DLD1 (cell line): ENCODE measurements at regions not wholly inside any gene's neighbourhood (a gene's known extent, or its start where the extent isn't known, plus 50 kb on each side); places are given as distances from the start of the nearest gene placed in this dataset.
"Not testable (repeated sequence)": the region's sequence is repeated elsewhere in the genome, so short reads cannot be mapped to it uniquely, and the experiment has no call there.

Experiments used
- in situ Hi-C: cut with HindIII; loops from 2 replicates; pipeline ENCODE4 v1.10.0; 2017; ENCODE audit warnings: low sequenced_read_pairs

DNA sequence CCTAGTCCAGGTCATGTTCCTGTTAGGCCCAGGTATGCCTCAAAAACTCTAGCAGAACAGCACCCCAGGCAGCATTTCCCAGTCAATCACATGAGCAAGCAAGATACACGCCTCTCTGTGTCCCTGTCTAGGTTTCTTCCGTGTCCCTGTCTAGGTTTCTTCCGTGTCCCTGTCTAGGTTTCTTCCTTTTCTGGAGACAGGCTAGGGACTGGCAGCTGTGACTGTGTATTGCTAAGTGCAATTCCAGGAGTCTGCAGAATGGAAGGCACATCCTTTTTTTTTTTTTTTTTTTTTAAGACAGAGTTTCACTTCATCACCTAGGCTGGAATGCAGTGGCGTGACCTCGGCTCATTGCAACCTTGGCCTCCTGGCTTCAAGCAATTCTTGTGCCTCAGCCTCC, 77.6 kb downstream of the SETD4 start:
- in situ Hi-C loops = no loop called here

DNA sequence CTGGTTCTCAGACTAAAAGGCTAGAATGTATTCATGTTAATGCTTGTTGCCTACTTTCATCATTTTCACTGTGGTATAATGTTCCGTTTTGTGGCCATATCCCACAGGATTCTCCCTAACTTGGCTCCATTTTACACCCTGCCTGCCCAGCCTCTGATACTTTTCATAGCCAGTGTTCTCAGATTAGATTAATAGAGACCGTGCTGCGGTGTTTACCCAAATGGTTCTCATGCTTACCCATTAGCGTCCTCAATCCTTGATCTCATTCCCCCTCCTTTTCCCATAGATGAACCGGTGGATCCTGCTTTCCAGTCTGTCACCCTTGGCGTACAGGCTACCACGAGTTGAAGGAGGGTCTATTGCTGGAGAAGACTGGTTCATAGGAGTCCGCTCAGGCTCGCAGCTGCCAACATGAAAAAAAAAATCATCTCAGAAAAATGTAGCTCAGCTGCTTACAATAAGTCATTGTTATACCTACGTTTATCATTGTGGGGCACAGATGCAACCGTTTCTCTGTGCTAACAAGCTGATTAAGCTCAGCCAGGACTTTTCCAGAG, 78.7 kb downstream of the SETD4 start:
- in situ Hi-C loops = no loop called here

DNA sequence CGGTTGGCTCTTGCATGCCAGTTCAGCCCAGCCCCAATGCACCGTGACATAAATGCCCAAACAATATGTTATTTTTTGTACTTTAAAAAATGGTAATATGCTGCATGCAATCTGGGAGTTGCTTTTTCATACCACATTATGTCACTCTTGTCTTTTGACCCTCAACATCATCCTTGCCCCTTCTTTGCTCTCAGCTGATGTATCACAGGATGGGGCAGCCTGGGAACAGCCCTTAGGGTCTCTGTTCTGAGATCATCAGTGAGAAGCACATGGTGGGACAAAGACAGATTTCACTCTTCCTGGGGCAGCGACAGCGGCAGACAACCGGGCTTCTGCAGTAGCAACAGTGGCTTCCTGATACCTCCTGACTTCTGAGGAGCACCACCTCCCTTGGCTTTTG, 79.5 kb downstream of the SETD4 start:
- in situ Hi-C loops = no loop called here

DNA sequence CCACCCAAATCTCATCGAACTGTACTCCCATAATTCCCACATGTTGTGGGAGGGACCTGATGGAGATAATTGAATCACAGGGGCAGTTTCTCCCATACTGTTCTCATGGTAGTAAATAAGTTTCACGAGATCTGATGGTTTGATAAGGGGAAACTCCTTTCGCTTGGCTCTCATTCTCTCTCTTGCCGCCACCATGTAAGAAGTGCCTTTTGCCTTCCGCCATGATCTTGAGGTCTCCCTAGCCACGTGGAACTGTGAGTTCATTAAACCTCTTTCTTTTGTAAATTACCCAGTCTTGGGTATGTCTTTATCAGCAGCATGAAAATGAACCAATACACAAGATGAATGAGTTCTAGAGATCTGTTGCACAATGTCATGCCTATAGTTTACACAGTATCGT, 82.5 kb downstream of the SETD4 start:
- in situ Hi-C loops = not testable (repeated sequence)

DNA sequence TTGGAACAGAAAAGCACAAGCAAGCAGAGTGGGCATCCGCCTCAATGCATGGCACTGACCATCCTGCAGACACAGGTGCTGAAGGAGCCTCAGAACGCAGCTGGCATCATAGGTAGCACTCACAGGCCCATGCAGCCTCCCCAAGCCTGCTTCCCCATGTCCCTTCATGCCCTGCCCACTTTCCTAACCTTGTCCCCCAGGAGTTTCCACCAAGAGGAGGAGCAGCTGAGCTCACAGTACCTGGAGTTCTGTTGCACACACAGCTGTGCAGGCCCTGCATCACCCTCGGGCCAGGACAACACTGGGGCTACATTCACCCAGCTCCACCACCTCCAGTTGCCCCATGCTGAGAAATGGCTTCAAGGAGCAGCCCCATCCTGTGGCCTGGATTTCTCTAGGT, 83.4 kb downstream of the SETD4 start:
- in situ Hi-C loops = no loop called here

DNA sequence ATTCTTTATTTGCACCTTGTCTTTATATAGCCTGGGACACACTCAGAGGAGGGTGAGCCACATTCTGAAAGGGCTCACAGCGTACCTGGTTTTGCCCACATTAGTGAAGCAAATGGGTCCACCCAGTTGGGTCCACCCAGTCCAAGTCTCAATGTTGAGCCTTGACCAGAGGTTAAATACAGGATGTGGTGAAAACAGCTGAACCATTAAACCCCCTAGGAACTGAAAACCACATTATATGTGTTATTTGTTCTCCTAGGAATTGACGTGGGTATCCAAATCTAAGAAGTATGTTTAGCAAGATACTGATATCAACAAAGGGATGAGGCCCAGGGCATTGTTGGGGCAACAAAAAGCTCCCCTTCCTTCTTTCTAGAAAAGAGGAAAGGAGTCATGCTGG, 83.8 kb downstream of the SETD4 start:
- in situ Hi-C loops = no loop called here

DNA sequence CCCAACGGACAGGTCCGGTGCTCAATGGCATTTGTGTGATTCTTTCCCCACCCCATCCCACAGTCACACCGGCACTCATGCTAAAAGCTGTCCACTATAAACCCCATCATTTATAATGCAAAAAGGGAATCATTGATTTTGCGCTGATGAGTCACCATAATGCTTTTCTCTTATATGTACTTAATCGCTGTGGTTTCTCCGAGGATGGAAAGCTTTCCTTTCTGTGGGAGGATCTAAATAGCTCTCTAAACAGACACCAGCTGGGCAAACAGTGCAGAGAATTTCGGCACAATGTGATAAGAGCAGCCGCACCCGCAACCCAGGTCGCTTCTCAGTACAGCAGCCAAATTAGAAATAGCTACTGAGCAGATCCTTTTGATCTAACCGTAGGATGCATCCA, 85.6 kb downstream of the SETD4 start:
- in situ Hi-C loops = no loop called here

DNA sequence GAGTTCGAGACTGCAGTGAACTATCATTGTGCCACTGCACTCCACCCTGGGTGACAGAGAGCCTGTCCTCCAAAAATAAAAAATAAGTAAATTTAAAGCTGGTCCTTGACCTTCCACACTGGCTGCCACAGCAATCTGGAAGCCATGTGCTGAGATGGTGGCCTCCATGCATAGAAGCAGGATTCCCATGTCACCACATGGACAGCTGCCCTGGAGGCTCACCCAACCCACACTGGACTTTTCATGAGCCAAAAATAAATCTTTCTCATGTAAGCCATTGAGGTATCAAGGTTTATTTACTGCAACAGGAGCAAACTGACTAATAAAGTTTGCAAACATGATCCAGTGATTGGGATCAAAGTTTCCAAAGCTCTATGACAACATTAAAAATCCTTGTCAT, 88.5 kb downstream of the SETD4 start:
- in situ Hi-C loops = no loop called here

DNA sequence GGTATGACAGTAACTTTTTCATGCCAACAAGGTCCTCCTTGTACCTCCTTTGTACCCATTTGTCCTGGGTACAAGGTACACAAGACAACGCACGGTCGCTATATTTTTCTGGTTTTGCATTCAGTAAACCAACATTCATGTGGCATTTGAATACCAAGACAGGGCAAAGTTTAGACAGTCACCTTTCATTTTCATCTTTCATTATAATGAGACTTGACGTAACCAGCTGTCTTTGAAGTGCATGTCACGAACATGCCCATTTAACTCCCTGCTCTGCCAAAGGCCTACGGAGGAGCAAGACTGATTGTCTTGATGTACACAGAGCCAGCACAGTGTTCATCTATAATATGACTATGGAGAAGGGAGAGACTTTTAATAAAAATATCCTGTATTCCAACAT, 91.0 kb downstream of the SETD4 start:
- in situ Hi-C loops = no loop called here

DNA sequence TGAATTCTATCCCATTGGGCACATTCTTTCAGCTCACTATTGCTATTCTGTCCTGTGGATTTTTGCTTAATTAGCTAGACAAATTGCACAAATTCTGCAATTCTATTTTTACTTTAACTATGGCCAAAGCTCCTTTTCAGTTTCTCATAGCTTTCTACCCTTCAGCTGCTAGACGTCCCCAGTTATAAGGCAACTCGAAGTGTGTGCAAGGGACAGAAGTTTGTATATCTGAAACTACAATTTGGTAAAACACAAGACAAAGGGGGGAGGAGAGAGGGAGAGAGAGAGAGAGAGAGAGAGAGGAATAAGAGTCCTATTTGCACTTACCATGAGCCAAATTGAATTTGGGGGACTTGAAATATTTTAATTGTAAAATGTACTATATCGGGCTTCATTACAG, 91.8 kb downstream of the SETD4 start:
- in situ Hi-C loops = no loop called here

DNA sequence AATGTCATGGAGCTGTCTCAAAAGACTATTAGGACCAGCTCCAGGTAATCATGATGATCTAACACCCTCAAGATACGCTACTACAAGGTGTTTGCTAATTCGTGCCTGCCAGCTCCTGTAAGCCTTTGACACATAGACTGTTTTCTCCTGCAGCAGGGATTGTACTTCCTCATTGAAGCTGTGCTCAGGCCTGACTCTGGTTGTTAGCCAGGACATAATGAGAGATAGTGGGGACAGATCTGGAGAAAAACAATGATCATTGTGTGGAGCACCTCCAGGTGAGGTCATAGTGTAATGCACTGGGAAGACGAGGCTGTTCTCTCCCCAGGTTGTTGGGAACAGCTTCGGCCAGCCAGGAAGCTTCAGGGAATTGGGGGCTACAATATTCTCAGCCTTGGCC, 94.6 kb downstream of the SETD4 start:
- in situ Hi-C loops = no loop called here

DNA sequence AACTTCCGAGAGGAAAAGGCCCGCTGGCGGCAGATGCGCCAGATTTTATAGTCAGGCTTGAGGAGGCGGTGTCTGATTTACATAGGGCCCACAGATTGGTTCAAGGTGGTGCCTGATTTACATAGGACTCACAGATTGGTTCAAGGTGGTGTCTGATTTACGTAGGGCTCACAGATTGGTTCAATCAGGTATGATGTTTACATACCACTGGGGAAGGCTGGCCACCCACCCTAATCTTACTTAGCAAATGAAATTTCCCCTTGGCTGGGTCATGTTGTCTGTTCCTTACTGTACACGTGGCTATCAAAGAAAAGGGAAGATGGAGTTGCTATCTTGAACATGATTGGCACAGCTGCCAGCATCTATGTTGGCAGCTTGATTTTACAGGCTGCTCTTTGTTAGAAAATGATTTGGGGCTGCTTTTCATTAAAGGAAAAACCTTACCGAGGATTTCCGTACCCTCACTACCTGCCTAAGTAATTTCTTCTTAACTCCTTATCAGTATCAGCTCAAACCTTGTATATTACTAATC, 96.3 kb downstream of the SETD4 start:
- in situ Hi-C loops = no loop called here

DNA sequence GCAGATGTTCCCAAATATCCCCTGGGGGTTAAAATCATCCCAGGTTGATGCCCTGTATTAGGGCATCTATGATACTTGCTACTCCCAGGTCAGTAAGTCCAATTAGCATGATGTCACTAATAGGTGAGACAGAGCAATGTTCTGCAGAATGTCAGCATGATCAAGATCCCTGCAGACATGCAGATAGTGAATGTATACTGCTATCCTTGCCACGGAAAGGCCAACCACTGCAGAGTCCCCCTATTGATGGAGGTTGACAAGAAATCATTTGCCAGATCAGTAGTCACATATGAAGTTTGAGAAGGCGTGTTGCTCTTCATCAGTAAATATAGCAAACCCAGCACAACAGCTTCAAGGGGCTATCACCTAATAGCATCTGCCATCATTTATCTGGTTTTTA, 97.4 kb downstream of the SETD4 start:
- in situ Hi-C loops = no loop called here

DNA sequence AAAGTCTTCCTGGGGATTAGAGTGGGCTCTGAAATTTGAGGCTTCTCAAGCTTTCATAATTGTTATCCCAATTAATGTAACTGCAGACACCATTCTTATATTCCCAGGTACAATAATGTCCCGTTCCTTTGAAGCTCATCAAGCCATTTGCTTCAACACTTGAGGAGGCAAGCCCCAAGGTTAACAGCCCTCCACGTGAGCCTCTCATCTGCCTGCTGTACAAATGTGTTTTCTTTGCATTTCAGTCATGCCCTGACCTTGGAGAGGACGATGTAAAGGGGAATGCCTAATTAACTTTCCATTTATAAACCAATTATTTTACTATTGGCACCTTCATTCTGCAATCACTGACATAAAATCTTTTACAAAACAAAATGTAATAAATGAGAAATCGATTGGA, 106.3 kb downstream of the SETD4 start:
- in situ Hi-C loops = no loop called here

DNA sequence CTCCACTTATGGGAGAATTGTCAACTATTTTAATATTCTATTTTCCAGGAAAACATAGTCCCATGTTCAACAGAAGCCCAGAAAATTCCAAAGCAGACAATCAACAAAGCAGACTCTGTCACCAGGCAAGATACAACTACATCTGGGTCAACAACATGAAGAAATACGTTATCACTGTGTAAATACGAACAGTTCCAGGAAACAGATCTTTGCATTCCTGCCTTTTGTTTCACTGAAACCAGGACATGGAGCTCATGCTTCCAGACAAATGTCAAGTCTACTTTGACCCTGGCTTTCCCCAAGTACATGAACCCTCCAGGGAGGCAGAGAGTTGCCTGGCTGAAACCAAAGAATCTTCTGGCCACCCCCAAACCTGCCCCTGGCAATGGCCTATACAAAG, 106.7 kb downstream of the SETD4 start:
- in situ Hi-C loops = no loop called here

DNA sequence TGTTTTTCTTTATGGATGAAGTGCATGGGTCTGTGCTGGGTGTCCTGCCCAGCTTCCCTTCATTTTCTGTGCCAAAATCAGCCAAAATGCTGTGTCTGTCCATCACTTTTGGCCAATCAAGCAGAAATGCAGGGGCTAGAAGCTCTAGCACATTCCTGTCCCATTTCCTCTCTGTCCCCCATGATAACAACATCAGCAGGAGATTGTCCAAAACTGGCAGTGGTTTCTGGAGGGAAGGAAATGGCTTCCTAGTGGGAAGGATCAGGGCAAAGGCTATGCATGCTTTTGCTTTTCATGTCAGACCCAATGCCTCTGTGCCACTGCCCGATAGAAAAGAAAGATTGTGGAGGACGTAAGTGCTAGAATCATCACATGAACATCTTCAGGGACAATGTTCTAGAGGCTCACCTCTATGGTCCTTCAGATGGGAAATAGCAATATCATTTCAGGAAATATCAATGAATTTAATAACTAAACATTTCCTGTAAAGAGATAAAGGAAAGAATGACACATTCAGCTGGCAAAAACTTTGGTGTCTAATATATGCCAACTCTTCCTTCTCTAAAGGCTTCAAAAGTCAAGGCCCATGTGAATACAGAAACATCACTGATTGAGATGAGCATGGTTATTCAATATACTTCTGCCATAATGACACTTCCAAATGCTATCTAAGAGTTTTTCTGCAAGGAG, 107.5 kb downstream of the SETD4 start:
- in situ Hi-C loops = no loop called here

DNA sequence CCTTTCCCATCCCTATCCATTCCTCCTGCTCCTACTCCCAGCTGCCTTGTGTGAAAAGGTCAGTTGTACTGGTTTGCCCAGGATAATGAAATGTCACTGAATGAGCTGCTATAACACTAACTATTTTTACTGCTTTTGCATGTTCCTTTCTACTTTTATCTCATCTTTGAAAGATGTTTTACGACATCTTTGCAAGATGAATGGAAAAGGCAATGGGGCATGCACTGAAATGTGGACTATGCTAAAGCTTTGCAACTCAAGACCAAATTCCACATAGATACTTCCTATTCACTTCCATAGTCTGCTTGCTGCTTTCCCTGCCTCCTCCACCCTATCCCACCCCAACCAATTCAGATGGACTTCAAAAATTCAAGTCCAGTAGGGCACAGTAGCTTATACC, 111.3 kb downstream of the SETD4 start:
- in situ Hi-C loops = no loop called here

DNA sequence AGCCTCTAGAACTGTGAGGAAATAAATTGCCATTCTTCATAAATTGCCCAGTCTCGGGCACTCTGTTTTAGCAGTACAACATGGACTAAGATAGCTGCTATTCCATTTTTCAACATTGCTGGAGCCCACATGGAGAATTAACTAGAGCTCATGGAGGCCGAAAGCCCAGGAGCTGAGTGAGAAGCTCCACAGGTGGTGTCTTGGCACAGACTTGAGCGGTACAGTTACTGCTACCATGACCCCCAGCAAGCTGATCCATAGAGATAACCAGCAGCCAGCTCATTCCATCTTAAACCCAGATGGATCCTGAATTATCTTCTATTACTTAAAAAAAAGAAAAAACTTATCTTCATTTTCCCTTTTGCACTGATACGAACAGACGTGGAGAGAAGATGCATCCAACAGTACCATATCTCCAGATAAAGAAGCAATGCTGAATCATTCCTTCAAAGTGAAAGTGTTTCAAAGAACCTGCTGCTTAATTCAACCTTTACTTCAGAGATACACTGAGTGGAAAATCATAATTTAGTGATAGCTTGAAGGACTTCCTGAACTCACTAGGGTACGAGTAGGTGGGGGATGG, 115.1 kb downstream of the SETD4 start:
- in situ Hi-C loops = no loop called here

DNA sequence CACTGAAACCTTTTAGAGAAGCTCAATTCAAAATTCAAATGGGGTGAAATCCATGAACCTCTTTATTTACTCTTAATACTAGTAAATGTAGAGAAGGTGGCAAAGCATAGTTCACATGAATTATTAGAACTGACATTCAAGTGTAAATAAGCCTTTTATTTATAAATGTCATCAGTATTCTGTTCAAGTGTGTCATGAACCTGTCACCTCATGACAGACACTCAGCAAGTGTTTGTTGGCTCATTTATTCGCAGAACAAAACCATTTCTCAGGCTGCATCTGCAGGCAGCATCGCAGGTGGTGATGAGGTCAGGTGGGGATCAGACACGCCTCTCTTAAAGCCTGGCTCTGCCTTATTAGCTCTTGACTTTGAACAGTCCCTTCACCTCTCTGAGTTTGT, 116.6 kb downstream of the SETD4 start:
- in situ Hi-C loops = no loop called here

DNA sequence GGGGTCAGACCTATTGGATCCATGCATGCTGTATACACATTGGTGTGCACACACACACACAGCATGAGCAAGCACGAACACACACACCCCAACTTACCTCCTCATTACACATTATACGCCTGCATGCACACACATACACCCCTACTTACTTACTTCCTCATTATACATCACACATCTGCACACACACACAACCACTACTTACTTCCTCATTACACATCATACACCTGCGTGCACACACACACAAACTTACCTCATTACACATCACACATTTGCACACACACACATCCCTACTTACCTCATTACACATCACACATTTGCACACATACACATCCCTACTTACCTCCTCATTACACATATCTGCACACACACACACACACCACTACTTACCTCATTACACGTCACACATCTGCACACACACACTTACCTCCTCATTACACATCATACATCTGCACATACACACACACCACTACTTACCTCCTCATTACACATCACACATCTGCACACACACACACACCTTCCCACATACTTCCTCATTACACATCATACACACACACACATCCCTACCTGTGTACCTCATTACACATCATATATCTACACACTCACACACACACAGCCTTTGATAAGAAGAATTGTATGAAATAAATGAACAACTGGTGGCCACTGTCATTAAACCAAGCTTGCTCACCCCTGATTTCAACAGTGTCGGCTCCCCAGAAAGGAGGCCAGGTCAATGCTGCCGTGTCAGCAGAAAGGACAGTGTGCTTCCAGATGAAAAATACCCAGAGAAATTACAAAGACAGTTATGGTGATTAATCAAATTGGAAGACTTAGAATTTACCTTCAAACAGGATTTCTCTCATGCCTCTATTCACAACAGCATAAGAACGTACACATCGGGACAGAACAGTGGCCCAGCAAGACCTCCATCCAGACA, 117.8 kb downstream of the SETD4 start:
- in situ Hi-C loops = no loop called here
